ELR (cell line): ENCODE measurements at regions not wholly inside any gene's neighbourhood (a gene's known extent, or its start where the extent isn't known, plus 50 kb on each side); places are given as distances from the start of the nearest gene placed in this dataset.
"Not testable (repeated sequence)": the region's sequence is repeated elsewhere in the genome, so short reads cannot be mapped to it uniquely, and the experiment has no call there.

Source experiments
- DNase-seq: peaks from one replicate; pipeline ENCODE4 v3.0.0-alpha.2; 2015; ENCODE audit warnings: low read depth

DNA sequence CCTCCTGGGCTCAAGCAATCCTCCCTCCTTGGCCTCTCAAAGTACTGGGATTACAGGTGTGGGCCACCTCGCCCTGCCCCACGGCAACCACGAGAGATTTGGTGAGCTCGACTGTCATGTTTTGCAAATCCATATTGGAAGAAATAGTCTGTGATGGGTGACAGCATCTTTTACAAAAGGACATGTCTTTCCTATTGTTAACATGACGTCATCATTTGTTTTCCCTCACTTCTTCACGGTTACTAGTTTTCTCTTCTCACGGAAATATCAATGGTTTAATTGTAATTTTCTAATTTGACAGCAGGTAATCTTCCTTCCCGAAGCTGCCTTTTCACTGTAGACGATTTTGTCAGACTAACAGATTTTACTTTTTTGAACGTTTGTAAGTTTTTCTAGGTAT, 110.8 kb upstream of the GREM2 start:
- DNase-seq, result no peak

DNA sequence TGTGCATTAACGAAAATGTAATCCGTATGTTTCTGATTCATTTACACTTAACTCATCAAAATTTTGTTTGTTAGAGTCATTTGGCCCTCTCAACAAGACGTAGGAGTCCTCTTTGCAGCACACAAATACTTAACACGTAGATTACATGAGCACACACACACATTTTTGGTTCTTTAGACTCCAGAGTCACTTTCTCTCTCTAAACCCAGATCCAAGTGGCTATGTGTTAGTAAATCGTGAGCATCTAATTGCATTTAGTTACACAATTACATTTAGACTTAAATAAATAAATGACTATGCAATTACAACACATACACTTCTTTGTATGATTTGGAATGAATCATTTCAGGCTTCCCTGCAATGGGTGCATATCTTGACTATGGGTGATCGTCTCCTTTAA, 109.0 kb upstream of the GREM2 start:
- peak; percentile 27 for DNase-seq

DNA sequence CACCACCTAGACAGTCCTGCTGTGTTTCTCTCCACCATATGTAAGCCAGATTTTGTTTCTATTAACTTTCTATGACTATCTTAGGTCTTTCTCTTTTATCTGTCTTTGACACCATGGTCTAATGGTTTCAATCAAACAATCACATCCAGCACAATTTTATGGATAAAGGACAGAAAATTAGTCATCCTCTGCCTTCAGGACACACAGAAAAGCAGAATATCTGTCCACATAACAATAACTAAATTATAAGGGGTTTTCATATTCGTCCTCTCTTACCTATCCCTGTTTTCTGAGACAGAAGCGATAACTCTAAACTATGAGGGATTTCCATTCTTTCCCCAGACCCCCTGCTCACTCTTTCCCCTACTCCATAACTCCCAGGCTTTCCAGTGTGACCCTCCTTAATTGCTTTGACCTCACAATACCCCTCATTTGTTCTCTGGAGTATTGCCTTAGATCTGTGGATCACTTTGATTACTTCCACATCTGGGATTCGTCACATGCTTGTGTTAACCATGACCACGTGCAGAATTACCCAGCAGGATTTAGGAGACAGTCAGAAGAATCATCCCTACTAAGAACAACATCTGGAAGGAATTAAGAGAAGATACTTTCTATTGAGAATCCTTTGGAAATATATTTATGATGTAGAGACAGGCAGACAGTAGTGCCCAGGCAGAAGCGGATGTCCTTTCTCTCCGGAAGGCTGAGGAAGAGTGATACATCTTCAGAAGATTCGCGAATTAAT, 108.2 kb upstream of the GREM2 start:
- DNase-seq, result no peak

DNA sequence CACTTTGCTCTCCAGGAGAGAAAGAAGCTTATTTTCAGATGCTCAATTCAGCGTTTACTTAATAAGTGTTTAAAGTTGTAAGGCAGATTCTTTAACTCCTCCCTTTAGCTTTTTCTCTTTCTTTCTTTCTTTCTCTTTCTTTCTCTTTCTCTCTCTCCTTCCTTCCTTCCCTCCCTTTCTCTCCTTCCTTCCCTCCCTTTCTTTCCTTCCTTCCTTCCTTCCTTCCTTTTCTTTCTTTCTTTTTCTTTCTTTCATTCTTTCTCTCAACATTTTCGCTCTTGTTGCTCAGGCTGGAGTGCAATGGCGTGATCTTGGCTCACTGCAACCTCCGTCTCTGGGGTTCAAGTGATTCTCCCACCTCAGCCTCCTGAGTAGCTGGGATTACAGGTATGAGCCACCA, 104.6 kb upstream of the GREM2 start:
- DNase-seq, result not testable (repeated sequence)

DNA sequence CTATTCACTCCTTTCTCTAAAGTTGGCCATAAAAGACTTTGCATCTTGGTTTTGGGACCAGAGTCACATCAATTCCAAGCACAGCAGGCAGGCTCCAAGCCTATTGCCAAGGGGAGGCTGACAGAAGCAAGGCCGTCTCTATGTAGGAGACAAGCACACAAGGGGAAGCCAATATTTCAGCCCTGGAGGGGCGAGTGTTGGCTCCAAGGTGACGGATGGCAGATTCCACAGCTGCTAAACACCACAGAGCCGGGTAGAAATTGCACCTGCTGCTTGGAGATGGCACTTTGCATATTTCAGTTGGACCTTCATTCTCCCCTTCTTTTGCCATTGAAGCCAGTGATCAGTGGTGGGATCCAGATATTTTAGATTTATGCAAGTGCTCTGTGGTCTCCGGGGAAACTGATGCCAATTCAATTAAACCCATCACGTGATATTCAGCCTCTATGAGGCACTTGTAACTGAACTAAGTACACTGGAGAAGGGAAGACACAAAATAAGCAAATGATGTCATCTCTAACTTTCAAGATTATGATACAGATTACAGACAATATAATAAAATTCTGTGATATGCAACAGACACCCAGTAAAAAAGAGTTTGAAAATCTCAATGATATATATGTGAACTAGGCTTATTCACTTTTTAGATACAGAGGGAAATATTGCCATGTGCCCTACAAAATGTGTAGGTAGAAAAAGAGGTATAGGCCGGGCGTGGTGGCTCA, 102.8 kb upstream of the GREM2 start:
- no peak for DNase-seq

DNA sequence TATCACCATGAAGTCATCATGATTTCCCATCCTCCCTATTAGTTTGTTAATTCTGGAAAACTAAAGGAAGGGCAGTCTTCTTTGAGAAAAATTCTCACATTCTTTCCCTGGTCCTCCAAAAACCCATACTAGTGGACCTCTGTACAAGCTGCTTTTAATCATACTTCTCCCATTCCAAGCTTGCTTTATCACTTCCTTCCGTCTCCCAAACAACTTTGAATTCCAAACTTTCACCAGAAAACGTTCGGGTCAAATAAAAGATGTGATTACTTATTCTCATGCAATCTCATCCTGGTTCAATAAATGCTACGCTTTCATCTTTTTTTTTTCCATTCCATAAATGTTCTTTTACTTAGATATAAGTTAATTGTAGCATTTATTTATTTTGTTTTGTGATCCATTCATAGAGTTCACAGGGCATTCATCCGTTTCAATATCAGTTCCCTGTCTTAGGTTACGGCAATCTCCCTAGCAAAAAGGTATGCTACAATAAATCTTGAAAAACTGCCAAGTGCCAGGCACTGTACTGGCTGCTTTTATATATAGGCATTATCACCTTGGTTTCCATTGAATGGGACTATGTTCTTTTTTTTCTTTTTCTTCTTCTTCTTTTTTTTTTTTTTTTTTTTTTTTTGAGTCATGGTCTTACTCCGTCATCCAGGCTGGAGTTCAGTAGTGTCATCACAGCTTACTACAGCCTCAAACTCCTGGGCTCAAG, 100.2 kb upstream of the GREM2 start:
- DNase-seq, result peak; percentile 41

DNA sequence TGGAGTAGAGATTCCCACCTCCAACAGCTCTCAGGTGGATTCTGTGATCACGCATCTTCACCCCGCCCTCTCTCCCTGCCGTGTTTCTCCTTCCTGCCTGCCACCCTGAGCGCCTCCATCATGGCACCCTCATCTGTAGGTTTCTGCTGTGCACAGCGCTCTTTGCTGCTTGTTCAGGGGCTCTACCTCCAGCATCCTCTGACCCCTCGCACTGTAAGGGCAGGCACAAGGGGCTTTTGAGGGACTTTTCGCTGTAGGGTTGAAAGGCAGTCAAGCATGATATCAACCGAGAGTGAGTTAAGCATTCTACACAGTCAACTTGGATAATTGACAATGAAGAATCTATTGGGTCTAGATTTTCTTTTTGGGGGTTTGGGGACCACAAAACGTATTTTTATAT, 99.1 kb upstream of the GREM2 start:
- DNase-seq, result no peak

DNA sequence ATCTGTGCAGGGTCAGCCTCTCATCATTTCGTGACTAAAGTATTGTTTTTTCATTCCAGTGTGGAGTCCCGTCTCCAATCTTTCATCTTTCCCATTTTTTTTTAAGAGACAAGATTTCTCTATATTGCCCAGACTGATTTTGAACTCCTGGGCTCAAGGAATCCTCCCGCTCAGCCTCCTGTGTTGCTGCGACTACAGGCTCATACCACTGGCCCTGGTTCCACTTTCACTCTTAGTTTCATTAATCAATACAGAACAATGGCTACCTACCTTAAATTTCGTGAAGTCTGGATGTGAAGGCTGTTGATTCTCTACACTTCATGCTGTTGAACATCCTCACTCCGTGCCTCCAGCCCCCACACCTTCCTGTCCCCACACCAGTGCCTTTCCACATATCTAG, 97.7 kb upstream of the GREM2 start:
- no peak for DNase-seq

DNA sequence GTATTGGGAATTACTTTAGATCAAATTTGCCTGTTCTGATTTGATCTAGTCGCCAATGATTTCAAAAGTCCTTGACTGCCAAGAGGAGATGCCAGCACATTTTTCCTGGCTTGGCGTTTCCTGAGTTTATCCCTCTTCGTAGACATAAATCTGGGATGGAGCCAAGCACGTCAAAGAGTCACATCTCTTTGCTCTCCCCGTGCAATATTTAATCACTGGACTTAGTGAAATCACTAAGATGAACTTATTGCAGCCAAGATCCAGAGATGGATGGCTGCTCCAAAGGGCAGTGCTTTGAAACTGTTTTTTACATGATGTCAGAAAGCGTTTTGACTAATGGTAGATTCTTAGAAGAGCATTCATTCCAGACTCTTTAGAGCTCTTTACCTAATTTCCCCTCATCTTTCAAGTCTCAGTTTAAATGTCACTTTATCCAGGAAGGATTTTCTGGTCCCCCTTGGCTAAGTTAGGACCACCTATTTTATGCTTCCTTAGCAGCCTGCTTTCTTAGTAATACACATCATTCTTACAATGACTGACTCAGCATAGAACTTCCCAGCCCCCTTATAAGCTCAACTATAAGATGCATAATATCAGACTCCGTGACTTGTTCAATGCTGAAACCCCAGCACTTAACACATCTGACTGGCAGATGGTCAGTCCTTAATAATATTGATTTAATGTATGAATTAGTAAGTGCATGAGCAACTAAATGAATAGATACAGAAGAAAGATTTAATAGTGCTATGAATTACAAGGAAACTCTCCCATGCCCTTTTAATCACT, 94.4 kb upstream of the GREM2 start:
- DNase-seq, result no peak

DNA sequence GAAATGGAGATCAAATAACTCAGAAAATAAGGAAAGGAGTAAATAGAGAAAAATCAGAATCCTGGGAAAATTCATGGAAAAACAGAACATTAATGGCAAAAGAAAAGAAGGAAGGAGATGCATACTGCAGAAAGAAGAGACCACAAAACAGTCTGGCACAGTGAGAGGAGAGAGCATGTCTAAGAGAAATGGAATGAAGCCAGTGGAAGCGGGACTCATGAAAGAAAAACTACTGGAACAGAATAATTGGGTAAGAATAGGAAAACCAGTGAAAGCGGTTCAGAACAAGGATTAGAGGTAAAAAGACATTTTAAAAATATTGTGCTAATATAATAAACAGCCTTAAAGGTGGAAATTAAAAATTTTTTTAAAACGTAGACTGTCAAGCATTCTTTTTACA, 93.6 kb upstream of the GREM2 start:
- DNase-seq, result peak; percentile 29

DNA sequence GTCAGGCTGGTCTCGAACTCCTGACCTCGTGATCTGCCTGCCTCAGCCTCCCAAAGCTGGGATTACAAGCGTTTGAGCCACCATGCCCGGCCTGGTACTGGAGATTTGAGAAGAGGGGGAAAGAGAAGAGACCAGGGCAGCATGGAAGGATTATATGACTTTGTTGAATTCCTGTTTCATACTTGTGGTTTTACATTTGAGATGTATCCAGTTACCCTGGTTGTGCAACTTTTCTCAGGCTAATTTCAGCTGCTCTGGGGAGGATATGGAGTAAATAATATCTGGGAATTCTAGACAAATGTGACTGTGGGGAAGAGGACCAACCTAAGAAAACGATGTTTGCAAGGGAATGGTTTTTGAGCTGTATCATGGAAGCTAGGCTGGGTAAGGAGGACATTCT, 89.5 kb upstream of the GREM2 start:
- peak; percentile 57 for DNase-seq

DNA sequence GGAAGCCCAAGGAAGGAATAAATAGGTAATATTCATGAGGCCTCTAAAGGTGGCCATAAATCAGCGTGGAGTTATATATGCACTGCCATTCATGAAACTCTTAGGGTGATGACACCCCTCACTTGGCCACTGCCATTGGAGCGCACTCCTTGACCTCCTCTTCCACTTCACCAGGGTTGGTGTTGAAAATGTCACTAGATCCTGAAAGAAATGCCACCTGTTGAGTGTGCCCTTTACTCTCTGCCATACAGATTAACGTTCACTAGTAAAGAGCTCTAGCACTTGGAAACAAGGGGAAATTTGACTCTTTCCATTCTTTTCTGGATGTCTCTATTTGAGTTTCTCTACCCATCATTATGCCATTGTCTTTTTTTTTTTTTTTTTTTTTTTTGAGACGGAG, 83.5 kb upstream of the GREM2 start:
- DNase-seq, result no peak

DNA sequence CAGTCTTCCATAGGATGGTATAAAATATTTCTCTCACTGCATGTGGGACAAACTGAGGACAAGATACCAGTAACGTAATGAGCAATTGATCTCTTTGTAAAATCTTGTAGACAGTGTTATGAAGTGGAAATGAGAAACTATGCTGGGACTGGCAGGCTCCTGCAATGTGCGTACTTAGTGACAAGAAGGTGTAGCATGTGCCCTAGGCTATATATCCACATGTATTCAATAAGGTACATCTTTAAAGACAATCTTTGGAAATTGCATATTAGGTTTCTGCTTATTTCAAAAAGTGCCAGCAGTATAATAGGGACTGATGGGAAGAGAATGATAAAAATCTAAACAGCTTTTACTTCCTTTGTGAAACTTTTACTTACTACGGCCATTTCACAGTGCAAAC, 81.9 kb upstream of the GREM2 start:
- no peak for DNase-seq

DNA sequence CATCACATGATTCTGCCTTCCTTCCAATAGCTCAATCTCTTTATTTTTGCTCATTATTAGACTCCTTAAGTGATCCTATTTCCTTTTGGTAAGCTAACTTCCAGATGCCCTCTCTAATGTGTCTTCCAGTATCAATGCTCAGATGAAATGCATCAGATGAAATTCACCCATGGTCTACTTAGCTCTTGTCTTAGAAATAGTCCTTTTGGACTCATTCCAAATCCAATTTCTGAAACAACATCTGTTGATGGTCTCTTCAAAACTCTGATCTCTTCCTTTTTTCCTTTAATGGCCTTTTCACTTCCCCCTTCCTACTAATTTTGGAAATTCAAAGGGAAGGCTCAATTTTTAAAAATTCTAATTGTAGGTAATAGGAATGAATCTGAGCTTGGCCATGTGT, 81.1 kb upstream of the GREM2 start:
- DNase-seq, result no peak

DNA sequence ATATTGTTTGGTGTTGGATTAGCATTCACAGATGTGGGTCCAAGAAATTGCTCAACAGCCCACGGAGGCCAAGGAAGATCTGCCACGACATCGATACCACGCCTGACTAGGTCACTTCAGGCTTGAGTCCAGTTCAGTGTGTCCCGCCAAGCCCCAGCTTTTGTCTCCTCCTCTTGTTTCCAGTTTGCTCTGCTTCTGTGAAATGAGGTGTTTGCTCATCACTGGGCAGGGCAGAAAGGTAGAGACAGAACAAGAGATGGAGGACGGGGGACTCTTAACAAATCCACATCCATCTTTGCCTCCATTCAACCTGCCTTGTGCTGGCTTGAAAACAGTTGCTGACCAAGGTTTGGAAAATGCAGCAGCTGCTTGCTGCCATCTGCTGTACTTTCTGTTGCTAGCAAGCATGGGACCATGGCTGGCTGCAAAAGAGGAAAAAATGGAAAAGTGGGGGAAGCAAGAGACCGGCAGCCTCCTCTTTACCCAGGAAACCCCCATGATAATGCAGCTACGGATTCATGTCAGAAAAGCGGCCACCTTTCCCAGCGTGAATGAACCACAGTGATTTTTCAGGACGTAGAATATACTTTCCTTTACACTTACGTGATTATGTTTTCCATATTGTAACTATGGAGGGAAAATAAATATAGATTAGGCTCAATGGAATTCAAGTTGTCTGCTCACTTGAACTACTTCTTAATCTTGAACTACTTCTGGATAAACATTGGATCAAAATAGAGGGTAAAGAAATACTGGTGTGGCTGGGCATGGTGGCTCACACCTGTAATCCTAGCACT, 80.2 kb upstream of the GREM2 start:
- DNase-seq, result peak; percentile 69

DNA sequence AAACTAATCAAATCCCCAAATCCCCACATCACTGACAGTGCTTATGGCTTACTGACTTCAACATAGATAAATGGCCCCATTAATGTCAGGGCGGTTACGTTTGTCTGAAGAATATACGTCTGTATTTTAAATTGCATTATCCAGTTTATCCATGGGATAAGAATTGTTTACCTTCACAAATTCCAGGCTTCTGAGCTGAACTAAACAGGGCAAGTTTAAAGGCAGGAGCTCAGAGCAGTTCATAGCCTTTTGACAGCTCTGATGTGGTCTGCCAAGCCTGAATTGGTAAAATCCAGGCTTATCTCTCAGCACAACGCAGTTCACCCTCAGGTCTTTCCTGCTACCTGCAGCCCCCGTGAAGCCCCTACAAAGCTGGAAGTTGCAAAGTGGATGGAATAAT, 79.5 kb upstream of the GREM2 start:
- no peak for DNase-seq

DNA sequence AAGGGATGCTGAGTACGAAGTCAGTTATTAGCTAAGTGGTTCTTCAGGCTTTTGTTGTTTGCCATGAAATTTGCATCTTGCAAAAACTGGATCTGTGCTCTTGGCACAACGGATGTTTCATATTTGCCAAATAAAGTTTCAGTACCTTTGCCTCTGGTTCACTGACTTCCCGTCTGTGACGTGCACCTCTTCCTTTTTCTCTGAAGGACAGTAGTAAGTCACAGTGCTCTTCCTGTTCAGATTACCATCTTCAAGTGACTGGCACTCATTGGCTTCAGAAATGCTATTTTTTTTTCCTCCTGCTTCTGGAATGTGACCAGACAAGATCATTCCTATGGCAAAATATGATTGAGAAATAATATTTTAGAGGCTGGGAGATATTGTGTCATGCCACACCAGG, 75.9 kb upstream of the GREM2 start:
- no peak for DNase-seq

DNA sequence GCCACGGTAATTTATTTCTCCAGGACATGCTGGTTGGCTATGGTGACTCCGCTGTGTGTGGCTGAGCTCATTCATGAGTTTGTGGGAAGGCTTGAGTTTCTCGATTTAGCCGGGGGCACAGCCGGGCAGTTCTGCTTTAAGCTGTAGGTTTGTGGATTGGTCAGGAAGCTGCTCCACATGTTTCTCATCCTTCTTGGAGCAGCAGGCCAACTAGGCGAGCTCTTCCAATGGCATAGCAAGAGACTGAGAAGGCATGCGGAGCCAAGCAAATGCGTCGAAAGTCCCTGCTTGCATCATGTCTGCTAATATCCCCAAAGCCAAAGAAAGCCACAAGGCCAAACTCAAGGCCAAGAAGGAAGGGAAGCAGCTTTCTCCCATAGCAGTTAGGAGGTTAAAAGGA, 71.6 kb upstream of the GREM2 start:
- no peak for DNase-seq

DNA sequence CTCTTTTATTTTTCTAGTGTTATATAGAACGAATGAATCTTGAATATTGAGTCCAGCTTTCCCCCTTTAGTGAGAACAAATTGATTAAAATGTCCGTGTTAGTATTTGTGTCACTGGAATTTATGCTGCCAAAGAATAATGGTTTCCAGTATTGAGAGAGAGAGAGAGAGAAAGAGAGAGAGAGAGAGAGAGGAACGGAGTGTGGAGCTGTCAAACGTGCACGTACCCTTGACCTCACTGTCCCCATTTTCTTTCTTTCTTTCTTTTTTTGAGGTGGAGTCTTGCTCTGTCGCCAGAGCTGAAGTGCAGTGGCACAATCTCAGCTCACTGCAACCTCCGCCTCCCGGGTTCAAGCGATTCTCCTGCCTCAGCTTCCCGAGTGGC, 70.9 kb upstream of the GREM2 start:
- DNase-seq, result no peak

DNA sequence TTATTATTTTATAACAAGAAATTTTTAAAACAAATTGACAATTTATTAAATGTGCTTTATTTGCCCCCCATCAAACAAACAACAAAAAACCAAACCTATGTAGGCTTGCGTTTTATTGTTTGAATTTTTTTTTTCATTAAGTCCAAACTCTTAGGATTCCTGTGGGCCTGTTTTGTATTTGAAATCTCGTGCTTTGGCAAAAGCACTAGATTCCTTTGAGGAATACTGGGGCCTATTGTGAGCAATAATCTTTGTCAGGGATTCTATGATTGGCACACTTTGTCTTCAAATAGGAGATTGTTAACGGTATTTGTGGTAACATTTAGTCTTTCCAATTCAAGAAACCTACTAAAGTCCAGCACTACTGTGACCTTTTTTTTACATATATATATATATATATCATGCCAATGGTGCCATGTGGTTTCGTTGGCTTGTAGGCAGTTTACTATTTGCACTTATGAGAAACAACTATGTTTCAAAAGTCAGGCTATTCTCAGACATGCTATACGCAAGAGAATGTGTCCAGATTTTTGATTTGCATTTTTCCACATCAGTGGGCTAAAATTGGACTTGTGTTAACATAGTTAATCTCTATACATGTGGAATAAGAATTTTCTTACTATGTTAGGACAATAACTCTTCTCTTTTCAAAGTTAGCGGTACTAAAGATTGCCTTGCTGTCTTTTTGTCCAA, 70.4 kb upstream of the GREM2 start:
- no peak for DNase-seq
